Neural cell (in vitro differentiated cells): ENCODE measurements at regions not wholly inside any gene's neighbourhood (a gene's known extent, or its start where the extent isn't known, plus 50 kb on each side); places are given as distances from the start of the nearest gene placed in this dataset.

Experiments
- EZH2 ChIP-seq: fragments of 200-600, 300-800 bp; shearing (Covaris generic), sonication (generic); IDR thresholded peaks from 2 replicates; pipeline ENCODE4 v1.6.1; 2014; ENCODE audit warnings: antibody characterized with exemption, low read length, borderline replicate concordance, mild to moderate bottlenecking; ENCODE audit not compliant: insufficient read depth, poor library complexity, severe bottlenecking
- POLR2AphosphoS5 ChIP-seq: IDR thresholded peaks from 2 replicates; pipeline ENCODE4 v1.6.1; 2012
- RAD21 ChIP-seq: fragments of 450-650 bp; conservative IDR thresholded peaks from 2 replicates; pipeline ENCODE4 v1.6.1; 2014; ENCODE audit warnings: antibody characterized with exemption, mild to moderate bottlenecking, moderate library complexity
- SMC3 ChIP-seq: fragments of 450-650 bp; conservative IDR thresholded peaks from 2 replicates; pipeline ENCODE4 v1.6.1; 2014; ENCODE audit warnings: antibody characterized with exemption, mild to moderate bottlenecking, moderate library complexity; ENCODE audit not compliant: poor library complexity
- TF ChIP-seq, protein P1 (sequence below): fragments of 450-650 bp; IDR thresholded peaks from 2 replicates; pipeline ENCODE4 v1.5.1; 2014; ENCODE audit warnings: antibody characterized with exemption, mild to moderate bottlenecking, moderate library complexity; ENCODE audit not compliant: poor library complexity, severe bottlenecking

DNA sequence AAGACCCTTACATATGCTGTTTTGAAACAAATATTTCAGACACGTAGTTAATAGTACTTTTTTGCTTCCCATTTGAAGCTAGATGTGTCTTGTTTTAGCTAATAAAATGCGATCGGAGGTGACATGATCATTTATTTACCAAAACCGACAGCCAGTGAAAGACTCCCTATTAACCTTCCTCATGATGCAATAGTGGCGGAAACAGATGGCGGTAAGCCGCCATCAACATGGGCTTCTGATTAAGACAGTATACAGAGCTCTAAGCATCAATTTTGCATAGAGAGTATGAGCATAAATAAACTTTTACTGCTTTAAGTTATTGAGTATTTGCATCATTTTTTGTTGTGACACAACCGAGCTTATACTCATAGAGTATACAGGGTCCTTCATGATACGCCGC is 1282.4 kb upstream of the ADGRB3 start:
- TF ChIP-seq EZH2 = no peak
- TF ChIP-seq POLR2AphosphoS5 = no peak
- TF ChIP-seq RAD21 = no peak
- TF ChIP-seq SMC3 = no peak
- TF ChIP-seq, protein P1, sequence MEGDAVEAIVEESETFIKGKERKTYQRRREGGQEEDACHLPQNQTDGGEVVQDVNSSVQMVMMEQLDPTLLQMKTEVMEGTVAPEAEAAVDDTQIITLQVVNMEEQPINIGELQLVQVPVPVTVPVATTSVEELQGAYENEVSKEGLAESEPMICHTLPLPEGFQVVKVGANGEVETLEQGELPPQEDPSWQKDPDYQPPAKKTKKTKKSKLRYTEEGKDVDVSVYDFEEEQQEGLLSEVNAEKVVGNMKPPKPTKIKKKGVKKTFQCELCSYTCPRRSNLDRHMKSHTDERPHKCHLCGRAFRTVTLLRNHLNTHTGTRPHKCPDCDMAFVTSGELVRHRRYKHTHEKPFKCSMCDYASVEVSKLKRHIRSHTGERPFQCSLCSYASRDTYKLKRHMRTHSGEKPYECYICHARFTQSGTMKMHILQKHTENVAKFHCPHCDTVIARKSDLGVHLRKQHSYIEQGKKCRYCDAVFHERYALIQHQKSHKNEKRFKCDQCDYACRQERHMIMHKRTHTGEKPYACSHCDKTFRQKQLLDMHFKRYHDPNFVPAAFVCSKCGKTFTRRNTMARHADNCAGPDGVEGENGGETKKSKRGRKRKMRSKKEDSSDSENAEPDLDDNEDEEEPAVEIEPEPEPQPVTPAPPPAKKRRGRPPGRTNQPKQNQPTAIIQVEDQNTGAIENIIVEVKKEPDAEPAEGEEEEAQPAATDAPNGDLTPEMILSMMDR = no peak
